Peyer's patch (tissue), 4 donors: ENCODE measurements at regions not wholly inside any gene's neighbourhood (a gene's known extent, or its start where the extent isn't known, plus 50 kb on each side); places are given as distances from the start of the nearest gene placed in this dataset.

ENCODE experiments used
- DNase-seq, 3 donors: peaks; one replicate each; pipeline ENCODE4 v3.0.0-alpha.2; 2017 to 2019
- H3K27ac ChIP-seq, 4 donors: fragments of 200-600 bp; sonication (generic); one replicate each; pipeline ENCODE4 v1.5.1; 2016 to 2019
- H3K27me3 ChIP-seq, 2 donors: fragments of 200-600 bp; sonication (generic); one replicate each; pipeline ENCODE4 v1.5.1; 2019
- H3K36me3 ChIP-seq, 3 donors: fragments of 200-600 bp; sonication (generic); one replicate each; pipeline ENCODE4 v1.5.1; 2016 to 2019
- H3K4me1 ChIP-seq, 4 donors: fragments of 200-600 bp; sonication (generic); one replicate each; pipeline ENCODE4 v1.5.1; 2016 to 2019
- H3K4me3 ChIP-seq, 4 donors: fragments of 200-600 bp; sonication (generic); 1 replicate in 3 of 4; 2 replicates in 1 of 4; pipeline ENCODE4 v1.5.1; 2016 to 2019; ENCODE audit warnings: mild to moderate bottlenecking in 1 of 4
- H3K9me3 ChIP-seq, 4 donors: fragments of 200-600 bp; sonication (generic); one replicate each; pipeline ENCODE4 v1.5.1; 2016 to 2019; ENCODE audit warnings: mild to moderate bottlenecking in 1 of 4
- POLR2A ChIP-seq, 2 donors: fragments of 450-650 bp; IDR thresholded peaks; one replicate each; pipeline ENCODE4 v1.5.1; 2017; ENCODE audit warnings: antibody characterized with exemption in 2 of 2, mild to moderate bottlenecking in 2 of 2, moderate library complexity in 2 of 2
- TF ChIP-seq, protein P1 (sequence below), 6 experiments: fragments of 450-650 bp in 4 of 6; fragments of 200-600 bp in 2 of 6; sonication (generic) in 1 of 6; IDR thresholded peaks; one replicate each; pipeline ENCODE4 v1.5.1; 2017 to 2019; ENCODE audit warnings: antibody characterized with exemption in 6 of 6, mild to moderate bottlenecking in 3 of 6, moderate library complexity in 1 of 6

DNA sequence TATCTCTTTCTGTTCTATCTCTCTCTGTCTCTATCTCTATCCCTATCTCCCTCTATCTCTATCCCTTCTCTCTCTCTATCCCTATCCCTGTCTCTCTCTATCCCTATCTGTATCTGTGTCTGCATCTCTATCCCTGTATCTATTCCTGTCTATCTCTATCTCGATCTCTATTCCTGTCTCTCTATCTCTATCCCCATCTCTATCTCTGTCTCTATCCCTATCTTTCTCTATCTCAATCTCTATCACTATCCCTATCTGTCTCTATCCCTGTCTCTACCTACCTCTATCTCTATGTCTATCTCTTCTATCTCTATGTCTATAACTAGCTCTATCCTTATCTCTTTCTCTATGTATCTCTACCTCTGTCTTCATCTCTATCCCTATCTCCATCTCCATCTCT lies 141.4 kb upstream of the KCNJ6 start:
- no peaks in the 10 kb centered on the region for H3K36me3 ChIP-seq
- H3K27ac ChIP-seq = no peak overlapping the region
- no peaks in the 10 kb centered on the region for H3K4me1 ChIP-seq
- H3K27me3 ChIP-seq = no peaks in the 10 kb centered on the region
- no peak for TF ChIP-seq POLR2A (IDR thresholded peaks at IDR 0.05)
- TF ChIP-seq, protein P1, sequence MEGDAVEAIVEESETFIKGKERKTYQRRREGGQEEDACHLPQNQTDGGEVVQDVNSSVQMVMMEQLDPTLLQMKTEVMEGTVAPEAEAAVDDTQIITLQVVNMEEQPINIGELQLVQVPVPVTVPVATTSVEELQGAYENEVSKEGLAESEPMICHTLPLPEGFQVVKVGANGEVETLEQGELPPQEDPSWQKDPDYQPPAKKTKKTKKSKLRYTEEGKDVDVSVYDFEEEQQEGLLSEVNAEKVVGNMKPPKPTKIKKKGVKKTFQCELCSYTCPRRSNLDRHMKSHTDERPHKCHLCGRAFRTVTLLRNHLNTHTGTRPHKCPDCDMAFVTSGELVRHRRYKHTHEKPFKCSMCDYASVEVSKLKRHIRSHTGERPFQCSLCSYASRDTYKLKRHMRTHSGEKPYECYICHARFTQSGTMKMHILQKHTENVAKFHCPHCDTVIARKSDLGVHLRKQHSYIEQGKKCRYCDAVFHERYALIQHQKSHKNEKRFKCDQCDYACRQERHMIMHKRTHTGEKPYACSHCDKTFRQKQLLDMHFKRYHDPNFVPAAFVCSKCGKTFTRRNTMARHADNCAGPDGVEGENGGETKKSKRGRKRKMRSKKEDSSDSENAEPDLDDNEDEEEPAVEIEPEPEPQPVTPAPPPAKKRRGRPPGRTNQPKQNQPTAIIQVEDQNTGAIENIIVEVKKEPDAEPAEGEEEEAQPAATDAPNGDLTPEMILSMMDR (IDR thresholded peaks at IDR 0.05) = no peak
- H3K4me3 ChIP-seq = no peak overlapping the region
- DNase-seq = no peak
- no peaks in the 10 kb centered on the region for H3K9me3 ChIP-seq

DNA sequence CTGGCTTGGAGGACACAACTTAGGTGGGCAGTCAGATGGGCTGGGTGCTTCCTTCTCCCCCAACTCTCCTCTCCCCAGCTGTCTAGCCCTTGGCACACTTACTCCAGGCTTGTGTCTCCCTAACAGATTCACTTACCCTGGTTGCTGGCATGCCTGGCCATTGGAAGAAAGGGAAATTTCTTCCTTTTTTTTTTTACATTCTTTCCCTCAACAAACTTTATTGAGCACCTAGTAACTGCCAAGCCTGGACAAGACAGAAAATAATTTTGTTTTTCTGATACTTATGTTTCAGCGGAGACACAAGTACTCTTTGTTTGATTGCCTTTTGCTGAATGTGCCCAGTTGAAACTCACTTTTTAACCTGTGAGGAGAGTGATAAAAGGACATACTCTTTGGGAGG lies 144.3 kb upstream of the KCNJ6 start:
- Histone ChIP-seq H3K36me3 (no peaks in the 10 kb centered on the region), H3K4me3 (no peak overlapping the region), H3K27ac (no peak overlapping the region), H3K4me1 (no peaks in the 10 kb centered on the region), H3K9me3 (no peaks in the 10 kb centered on the region), H3K27me3 (no peaks in the 10 kb centered on the region)
- no peak for TF ChIP-seq POLR2A (IDR thresholded peaks at IDR 0.05)
- TF ChIP-seq, protein P1 (IDR thresholded peaks at IDR 0.05) = no peak
- no peak for DNase-seq

DNA sequence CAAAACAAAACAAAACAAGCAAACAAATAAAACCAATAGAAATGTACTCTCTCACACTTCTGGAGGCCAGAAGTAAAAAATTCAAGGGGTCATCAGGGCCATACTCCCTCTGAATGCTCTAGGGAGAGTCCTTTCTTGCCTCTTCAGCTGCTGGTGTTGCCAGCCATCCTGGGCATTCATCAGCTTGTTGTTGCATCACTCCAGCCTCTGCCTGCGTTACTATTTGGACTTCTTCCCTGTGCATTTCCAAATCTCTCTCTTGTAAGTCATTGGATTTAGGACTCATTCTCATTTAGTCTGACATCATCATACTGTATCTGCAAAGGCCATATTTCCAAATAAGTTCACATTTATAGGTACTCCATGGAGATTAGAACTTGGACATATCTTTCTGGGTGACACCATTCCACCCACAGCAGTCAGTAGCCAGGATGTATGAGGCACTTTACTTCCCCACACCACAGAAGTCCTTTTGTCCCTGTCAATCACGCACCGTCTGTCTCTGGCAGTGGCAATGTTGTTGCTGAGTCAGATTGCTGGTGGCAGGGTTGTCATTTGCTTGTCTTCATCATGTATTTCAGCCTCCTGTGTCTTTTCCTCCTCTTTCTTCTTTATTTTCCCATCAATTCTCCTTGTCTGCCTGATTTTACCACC lies 151.0 kb upstream of the KCNJ6 start:
- H3K4me3 ChIP-seq = no peak overlapping the region
- no peaks in the 10 kb centered on the region for H3K9me3 ChIP-seq
- TF ChIP-seq, protein P1 (IDR thresholded peaks at IDR 0.05) = no peak
- TF ChIP-seq POLR2A (IDR thresholded peaks at IDR 0.05) = no peak
- H3K36me3 ChIP-seq = no peaks in the 10 kb centered on the region
- H3K27ac ChIP-seq = no peak overlapping the region
- DNase-seq = no peak
- H3K4me1 ChIP-seq = no peaks in the 10 kb centered on the region
- H3K27me3 ChIP-seq = no peaks in the 10 kb centered on the region

DNA sequence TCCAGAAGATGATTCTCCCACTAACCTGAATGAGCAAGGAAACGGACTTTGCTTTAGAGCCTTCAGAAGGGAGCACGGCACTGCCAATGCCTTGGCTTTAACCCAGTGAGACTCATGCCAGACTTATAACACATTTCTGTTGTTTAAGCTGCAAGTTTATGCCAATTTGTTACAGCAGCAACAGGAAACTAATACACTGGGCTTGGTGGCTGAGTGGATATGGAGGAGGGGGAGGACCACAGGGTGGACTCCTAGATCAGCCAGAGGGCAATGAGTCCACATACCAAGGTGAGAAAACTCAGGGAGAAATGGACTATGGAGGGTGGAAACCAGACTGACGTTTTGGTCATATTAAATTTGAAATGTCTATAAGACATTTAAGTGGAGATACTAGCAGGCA lies 156.2 kb upstream of the KCNJ6 start:
- Histone ChIP-seq H3K27ac (no peak overlapping the region), H3K36me3 (no peaks in the 10 kb centered on the region), H3K4me3 (no peak overlapping the region), H3K9me3 (no peaks in the 10 kb centered on the region), H3K4me1 (no peaks in the 10 kb centered on the region), H3K27me3 (no peaks in the 10 kb centered on the region)
- TF ChIP-seq, protein P1 (IDR thresholded peaks at IDR 0.05) = no peak
- DNase-seq = no peak

DNA sequence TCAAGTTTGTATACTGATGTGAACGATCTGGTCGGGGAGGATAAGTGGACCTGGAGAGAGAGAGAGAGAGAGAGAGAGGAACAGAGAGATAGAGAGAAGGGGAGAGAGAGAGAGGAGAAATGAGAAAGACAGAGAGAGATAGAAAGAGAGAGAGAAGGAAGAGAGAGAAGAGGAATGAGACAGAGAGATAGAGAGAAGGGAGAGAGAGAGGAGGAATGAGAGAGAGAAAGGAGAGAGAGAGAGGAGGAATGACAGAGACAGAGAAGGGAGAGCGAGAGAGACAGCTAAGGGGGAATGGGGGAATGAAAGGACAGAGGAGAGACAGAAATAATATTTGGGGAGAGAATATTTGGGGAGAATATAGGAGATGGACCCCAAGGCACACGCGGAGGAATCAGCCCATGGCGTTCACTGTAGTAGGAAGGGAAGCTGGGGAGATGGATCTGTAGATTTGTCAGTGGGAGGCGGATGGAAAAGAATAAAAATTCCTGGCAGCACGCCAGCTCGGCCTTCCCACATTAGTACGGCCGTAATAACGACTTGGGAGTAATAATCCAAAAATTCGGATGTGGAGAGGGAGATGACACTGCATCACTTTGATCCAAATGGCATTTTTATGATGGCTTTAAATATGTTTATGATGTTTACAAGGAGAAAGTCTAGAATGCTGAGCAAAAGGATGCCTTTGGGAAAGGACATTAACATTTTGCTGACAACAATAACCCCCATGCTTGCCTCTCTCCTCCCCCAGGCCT lies 159.8 kb upstream of the KCNJ6 start:
- no peak for DNase-seq
- Histone ChIP-seq H3K27ac (no peak overlapping the region), H3K4me1 (no peaks in the 10 kb centered on the region), H3K9me3 (no peaks in the 10 kb centered on the region), H3K4me3 (no peak overlapping the region), H3K27me3 (no peaks in the 10 kb centered on the region), H3K36me3 (no peaks in the 10 kb centered on the region)
- no peak for TF ChIP-seq POLR2A (IDR thresholded peaks at IDR 0.05)
- TF ChIP-seq, protein P1 (IDR thresholded peaks at IDR 0.05) = no peak
